HepG2 (cell line): ENCODE measurements at regions not wholly inside any gene's neighbourhood (a gene's known extent, or its start where the extent isn't known, plus 50 kb on each side); places are given as distances from the start of the nearest gene placed in this dataset.

Experiments
- ATAC-seq: fragments of 200-7000 bp; cut with Tn5 transposase; 3 replicates; pipeline ENCODE4 v1.9.1; 2020; ENCODE audit warnings: mild to moderate bottlenecking, moderate library complexity
- BruUV-seq: library from RNA; stranded (reverse); fragments of 400-500 nt; replicated peaks from 2 replicates; lab custom pipeline; 2021; lab: Mats Ljungman, UMichigan
- CTCF ChIA-PET: fragments of 300-600 bp; formaldehyde crosslinking; extraction: SDS; loops from one replicate; lab custom pipeline; 2021; ENCODE audit warnings: low total read pairs, inconsistent platforms, low intra/inter-chr PET ratio; lab: Yijun Ruan, JAX
- POLR2A ChIA-PET: fragments of 350-600 bp; sonication (Branson Sonifier 250); formaldehyde crosslinking; loops from one replicate; lab custom pipeline; 2020; ENCODE audit warnings: antibody characterized with exemption, inconsistent platforms; lab: Yijun Ruan, JAX
- DNase-seq: peaks from one replicate; pipeline ENCODE4 v3.0.0-alpha.2; 2015; ENCODE audit warnings: low spot score
- FAIRE-seq: peaks from 3 replicates; lab custom pipeline; 2011; peaks lifted over from hg19 to GRCh38; lab: Jason Lieb, UNC
- H2AFZ ChIP-seq: one replicate; pipeline ENCODE4 v1.6.1; 2011; ENCODE audit warnings: low read length, inconsistent platforms
- H3K27ac ChIP-seq: fragments of 300-600 bp; 3 replicates; pipeline ENCODE4 v1.8.0; 2011; ENCODE audit warnings: mixed run types, mild to moderate bottlenecking, mixed read lengths, low read length, inconsistent platforms; ENCODE audit not compliant: insufficient read depth; ENCODE audit errors: extremely low read length
- H3K27me3 ChIP-seq, 2 experiments: fragments of 200-600 bp in 1 of 2; 2 replicates in 1 of 2; 3 replicates in 1 of 2; pipeline versions ENCODE4 v1.6.0 to v1.8.0; 2011; ENCODE audit warnings: low read length in 2 of 2, mild to moderate bottlenecking in 2 of 2, moderate library complexity in 2 of 2, inconsistent platforms in 1 of 2; ENCODE audit not compliant: insufficient read depth in 2 of 2, control insufficient read depth in 1 of 2
- H3K36me3 ChIP-seq, 2 experiments: fragments of 200-600 bp in 1 of 2; replicated peaks in 1 of 2; 2 replicates in 1 of 2; 3 replicates in 1 of 2; pipeline versions ENCODE4 v1.5.1 to v1.8.0; 2011; ENCODE audit warnings: low read length in 2 of 2, inconsistent platforms in 1 of 2; ENCODE audit not compliant: insufficient read depth in 2 of 2, control insufficient read depth in 1 of 2
- H3K4me1 ChIP-seq: 2 replicates; pipeline ENCODE4 v1.5.1; 2012; ENCODE audit warnings: low read length, inconsistent platforms; ENCODE audit not compliant: insufficient read depth
- H3K4me2 ChIP-seq: 2 replicates; pipeline ENCODE4 v1.6.0; 2011; ENCODE audit warnings: low read depth, low read length, inconsistent platforms
- H3K4me3 ChIP-seq, 3 experiments: fragments of 200-600 bp in 1 of 3; sonication (generic), shearing (Covaris generic) in 1 of 3; replicated peaks in 1 of 3; 2 replicates each; pipeline ENCODE4 v1.5.1; 2011 to 2016; ENCODE audit warnings: low read length in 3 of 3, inconsistent platforms in 2 of 3, low read depth in 2 of 3, mild to moderate bottlenecking in 2 of 3, control low read depth in 1 of 3, mixed read lengths in 1 of 3; ENCODE audit not compliant: insufficient read depth in 1 of 3
- H3K79me2 ChIP-seq: one replicate; pipeline ENCODE4 v1.6.1; 2011; ENCODE audit warnings: low read length, inconsistent platforms; ENCODE audit not compliant: insufficient read depth
- H3K9ac ChIP-seq: 2 replicates; pipeline ENCODE4 v1.6.0; 2011; ENCODE audit warnings: mild to moderate bottlenecking, low read depth, low read length, inconsistent platforms; ENCODE audit not compliant: insufficient read depth
- H3K9me3 ChIP-seq: 2 replicates; pipeline ENCODE4 v1.5.1; 2012; ENCODE audit warnings: mild to moderate bottlenecking, low read length
- H4K20me1 ChIP-seq: 2 replicates; pipeline ENCODE4 v1.6.0; 2011; ENCODE audit warnings: inconsistent platforms, mild to moderate bottlenecking, low read length, moderate library complexity; ENCODE audit not compliant: insufficient read depth
- CBX2 ChIP-seq, 2 experiments: fragments of 200-600 bp in 1 of 2; sonication (generic); formaldehyde crosslinking in 1 of 2; IDR thresholded peaks; 2 replicates each; pipeline versions ENCODE4 v1.7.0 to v1.8.1; 2018 to 2022; ENCODE audit warnings: low read depth in 2 of 2, low read length in 1 of 2, mild to moderate bottlenecking in 1 of 2, missing genetic modification reagents in 1 of 2
- FIP1L1 ChIP-seq: fragments of 200-400 bp; formaldehyde crosslinking; IDR thresholded peaks from 2 replicates; pipeline ENCODE4 v1.6.1; 2018; ENCODE audit warnings: low read depth, mild to moderate bottlenecking, low read length, moderate library complexity, borderline replicate concordance; ENCODE audit not compliant: insufficient read depth
- NCOR1 ChIP-seq: fragments of 200-600 bp; sonication (generic); IDR thresholded peaks from 2 replicates; pipeline ENCODE4 v1.7.0; 2017; ENCODE audit warnings: antibody characterized with exemption, low read length, borderline replicate concordance
- NPAS2 ChIP-seq: sonication (generic); formaldehyde crosslinking; IDR thresholded peaks from 2 replicates; pipeline ENCODE4 v1.8.0; 2022; ENCODE audit warnings: mild to moderate bottlenecking, missing genetic modification reagents, borderline replicate concordance
- ONECUT2 ChIP-seq: sonication (generic); formaldehyde crosslinking; IDR thresholded peaks from 2 replicates; pipeline ENCODE4 v1.4.0; 2020; ENCODE audit warnings: missing genetic modification reagents
- RAD21 ChIP-seq: fragments of 450-650 bp; formaldehyde crosslinking; IDR thresholded peaks from 2 replicates; pipeline ENCODE4 v1.5.0; 2020; ENCODE audit warnings: mild to moderate bottlenecking
- SP140L ChIP-seq: sonication (generic); formaldehyde crosslinking; IDR thresholded peaks from 2 replicates; pipeline ENCODE4 v1.4.0; 2020; ENCODE audit warnings: missing genetic modification reagents, borderline replicate concordance
- ZBTB33 ChIP-seq: sonication (generic); formaldehyde crosslinking; IDR thresholded peaks from 2 replicates; pipeline ENCODE4 v1.4.0; 2020; ENCODE audit warnings: missing genetic modification reagents
- WGBS: methylation state at CpG from one replicate; pipeline ENCODE4 v1.1.6; 2017; ENCODE audit warnings: low lambda C conversion rate; 5-methylcytosine and 5-hydroxymethylcytosine counted together
- in situ Hi-C: cut with HindIII; loops from 2 replicates; pipeline ENCODE4 v1.10.0; 2017; ENCODE audit warnings: low pct_unique_long_range_greater_than_20kb; ENCODE audit not compliant: extremely low pct_ligation_motif_present
- intact Hi-C: fragments of 100-400 bp; cut with micrococcal nuclease; formaldehyde crosslinking; loops from one replicate; pipeline ENCODE4 v1.10.0; 2022; ENCODE audit not compliant: unreplicated experiment

GRCh38 chr14:85333841-85334240, 196.1 kb upstream of the FLRT2 start:
- in situ Hi-C loops (no loop called here), intact Hi-C loops (no loop called here)
- Histone ChIP-seq H3K4me2 (no peak overlapping the region), H3K9me3 (peaks cover 84% of the 10 kb centered on the region), H3K27me3 (no peaks in the 10 kb centered on the region), H4K20me1 (no peaks in the 10 kb centered on the region), H3K36me3 (no peaks in the 10 kb centered on the region), H3K9ac (no peak overlapping the region), H3K4me3 (no peak overlapping the region), H3K79me2 (no peaks in the 10 kb centered on the region), H3K27ac (no peak overlapping the region), H2AFZ (no peak overlapping the region), H3K4me1 (no peaks in the 10 kb centered on the region)
- ChIA-PET CTCF (no interaction called here), POLR2A (no interaction called here)
- FAIRE-seq (no peak), DNase-seq (no peak), ATAC-seq (no peak)
- 32% methylated on average over 4 of the region's 4 CpGs for WGBS
- BruUV-seq = no TSS peak
- no peak for TF ChIP-seq CBX2 (IDR thresholded peaks at IDR 0.05; ENCODE audit: low read depth, low read length)
- no peak for TF ChIP-seq CBX2 (CRISPR knock-in tag; IDR thresholded peaks at IDR 0.05; ENCODE audit: low read depth)
- TF ChIP-seq SP140L = no peak
- no peak for TF ChIP-seq RAD21

DNA sequence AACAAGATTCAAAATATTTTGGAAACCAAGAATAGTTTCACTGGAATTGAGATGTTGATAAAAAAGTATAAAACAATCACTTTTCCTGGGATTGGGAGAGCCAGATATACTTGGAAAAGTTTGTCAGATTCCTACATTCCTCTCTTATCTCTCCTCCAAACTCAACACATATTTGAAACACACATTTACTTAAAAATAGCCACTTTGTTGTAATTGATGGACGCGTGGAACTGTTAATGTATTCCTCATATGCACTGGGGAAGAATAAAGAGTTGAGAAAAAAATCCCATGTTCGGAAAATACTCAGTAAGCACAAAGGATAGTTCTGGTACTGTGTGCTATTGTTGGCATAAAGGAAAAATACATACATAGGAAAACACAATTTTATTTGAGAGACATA, 195.6 kb upstream of the FLRT2 start:
- Histone ChIP-seq H3K79me2 (no peaks in the 10 kb centered on the region), H3K9me3 (peaks cover 83% of the 10 kb centered on the region), H3K36me3 (no peaks in the 10 kb centered on the region), H3K4me1 (no peaks in the 10 kb centered on the region)
- ChIA-PET CTCF (no interaction called here), POLR2A (no interaction called here)
- intact Hi-C loops = no loop called here
- WGBS = under 1% methylated on average over 3 of the region's 3 CpGs
- no peak for DNase-seq
- TF ChIP-seq FIP1L1 = no peak
- no peak for TF ChIP-seq ZBTB33 (CRISPR knock-in tag)
- no peak for TF ChIP-seq NPAS2 (CRISPR knock-in tag)
- no peak for TF ChIP-seq NCOR1
- no peak for TF ChIP-seq ONECUT2
- TF ChIP-seq, all 625 proteins: peak for 0
- BruUV-seq = no TSS peak
- in situ Hi-C loops = no loop called here
- H3K27me3 ChIP-seq = no peaks in the 10 kb centered on the region
- ATAC-seq = no peak
- no peak overlapping the region for H3K4me2 ChIP-seq
- FAIRE-seq = no peak
- no peak overlapping the region for H3K27ac ChIP-seq
- no peaks in the 10 kb centered on the region for H4K20me1 ChIP-seq
- no peak overlapping the region for H2AFZ ChIP-seq
- no peak overlapping the region for H3K4me3 ChIP-seq
- no peak overlapping the region for H3K9ac ChIP-seq
